ENCODE measurements at regions not wholly inside any gene's neighbourhood (a gene's known extent, or its start where the extent isn't known, plus 50 kb on each side); places are given as distances from the start of the nearest gene placed in this dataset.
A peak's percentile ranks its signal among the peaks of the same experiment; 100 is the strongest.

- Histone ChIP-seq H3K36me3 (no peaks in the 10 kb centered on the region), H3K27ac (no peak overlapping the region), H3K4me1 (no peaks in the 10 kb centered on the region), H3K27me3 (peaks cover 0 to 38% of the 10 kb centered on the region in 2 donors), H3K4me3 (no peak overlapping the region), H3K9me3 (no peaks in the 10 kb centered on the region)
- intact Hi-C loops (cut with DNase I; ENCODE audit: low total_unique reads): loop anchor here (10.0 kb wide), 1 partner anchor 282 kb away; no protein-coding TSS in a partner anchor
- DNase-seq (ENCODE audit: low spot score in 2 of 2): no peak
- no peak for TF ChIP-seq POLR2AphosphoS5 (IDR thresholded peaks at IDR 0.05)
- no peak for TF ChIP-seq CTCF (IDR thresholded peaks at IDR 0.05)
- TF ChIP-seq POLR2A (IDR thresholded peaks at IDR 0.05): no peak
Observed at GRCh38 chr17:73706858-73707257, 62.6 kb upstream of the SDK2 start.

GRCh38 chr17:73707358-73707757 lies 63.1 kb upstream of the SDK2 start:
- no peak overlapping the region for H3K27ac ChIP-seq
- H3K27me3 ChIP-seq: peaks cover 0 to 43% of the 10 kb centered on the region in 2 donors
- no peaks in the 10 kb centered on the region for H3K36me3 ChIP-seq
- no peaks in the 10 kb centered on the region for H3K4me1 ChIP-seq
- H3K4me3 ChIP-seq: no peak overlapping the region
- DNase-seq (ENCODE audit: low spot score in 2 of 2): no peak
- intact Hi-C loops (cut with DNase I; ENCODE audit: low total_unique reads): loop anchor here (10.0 kb wide), 1 partner anchor 283 kb away; no protein-coding TSS in a partner anchor
- H3K9me3 ChIP-seq: no peaks in the 10 kb centered on the region
- TF ChIP-seq POLR2AphosphoS5 (IDR thresholded peaks at IDR 0.05) (no peak), POLR2A (IDR thresholded peaks at IDR 0.05) (no peak), CTCF (IDR thresholded peaks at IDR 0.05) (no peak)

GRCh38 chr17:73710095-73710592 lies 65.9 kb upstream of the SDK2 start:
- intact Hi-C loops (cut with DNase I; ENCODE audit: low total_unique reads): no loop called here
- TF ChIP-seq POLR2AphosphoS5 (IDR thresholded peaks at IDR 0.05) (no peak), CTCF (IDR thresholded peaks at IDR 0.05) (peak; percentile 68 to 77 (median 71)), POLR2A (IDR thresholded peaks at IDR 0.05) (no peak)
- Histone ChIP-seq H3K27me3 (peaks cover 0 to 59% of the 10 kb centered on the region in 2 donors), H3K4me1 (no peaks in the 10 kb centered on the region), H3K36me3 (no peaks in the 10 kb centered on the region), H3K27ac (no peak overlapping the region), H3K4me3 (no peak overlapping the region), H3K9me3 (no peaks in the 10 kb centered on the region)
- DNase-seq (ENCODE audit: low spot score in 2 of 2): peak in 1 of 2 donors; percentile 39

GRCh38 chr17:73711184-73711583 lies 66.9 kb upstream of the SDK2 start:
- Histone ChIP-seq H3K27ac (no peak overlapping the region), H3K27me3 (peaks cover 0 to 63% of the 10 kb centered on the region in 2 donors), H3K4me3 (no peak overlapping the region), H3K9me3 (no peaks in the 10 kb centered on the region), H3K36me3 (no peaks in the 10 kb centered on the region), H3K4me1 (no peaks in the 10 kb centered on the region)
- intact Hi-C loops (cut with DNase I; ENCODE audit: low total_unique reads): no loop called here
- no peak for DNase-seq (ENCODE audit: low spot score in 2 of 2)
- TF ChIP-seq CTCF (IDR thresholded peaks at IDR 0.05) (no peak), POLR2A (IDR thresholded peaks at IDR 0.05) (no peak), POLR2AphosphoS5 (IDR thresholded peaks at IDR 0.05) (no peak)

- Histone ChIP-seq H3K4me3 (no peak overlapping the region), H3K27ac (no peak overlapping the region), H3K4me1 (no peaks in the 10 kb centered on the region), H3K27me3 (peaks cover 0 to 63% of the 10 kb centered on the region in 2 donors), H3K36me3 (no peaks in the 10 kb centered on the region), H3K9me3 (no peaks in the 10 kb centered on the region)
- TF ChIP-seq POLR2AphosphoS5 (IDR thresholded peaks at IDR 0.05) (no peak), POLR2A (IDR thresholded peaks at IDR 0.05) (no peak), CTCF (IDR thresholded peaks at IDR 0.05) (no peak)
- no peak for DNase-seq (ENCODE audit: low spot score in 2 of 2)
- intact Hi-C loops (cut with DNase I; ENCODE audit: low total_unique reads): no loop called here
Observed at GRCh38 chr17:73711916-73712315, 67.7 kb upstream of the SDK2 start.

Measured in breast epithelium (tissue), 4 donors.